ENCODE measurements at regions not wholly inside any gene's neighbourhood (a gene's known extent, or its start where the extent isn't known, plus 50 kb on each side); places are given as distances from the start of the nearest gene placed in this dataset.

DNA sequence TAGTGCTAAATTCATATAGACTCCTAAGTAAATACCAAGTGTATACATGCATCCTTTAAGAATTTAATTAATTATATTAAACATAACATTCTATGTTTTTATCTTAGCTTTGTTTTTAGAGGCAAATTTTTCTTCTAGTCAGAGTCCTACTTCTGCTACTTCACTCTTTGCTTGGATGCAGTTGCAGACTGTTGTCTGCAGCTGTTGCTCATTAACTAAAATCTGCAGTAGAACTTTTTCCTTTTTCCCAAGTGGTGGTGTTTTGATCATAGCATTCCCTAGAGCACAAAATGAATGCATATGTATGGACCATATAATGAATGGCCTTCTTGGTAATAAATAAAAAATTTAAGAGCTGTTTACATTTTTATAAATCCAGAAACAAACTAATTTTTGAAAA, 198.3 kb downstream of the CASP12 start:
- TF ChIP-seq, protein P1, sequence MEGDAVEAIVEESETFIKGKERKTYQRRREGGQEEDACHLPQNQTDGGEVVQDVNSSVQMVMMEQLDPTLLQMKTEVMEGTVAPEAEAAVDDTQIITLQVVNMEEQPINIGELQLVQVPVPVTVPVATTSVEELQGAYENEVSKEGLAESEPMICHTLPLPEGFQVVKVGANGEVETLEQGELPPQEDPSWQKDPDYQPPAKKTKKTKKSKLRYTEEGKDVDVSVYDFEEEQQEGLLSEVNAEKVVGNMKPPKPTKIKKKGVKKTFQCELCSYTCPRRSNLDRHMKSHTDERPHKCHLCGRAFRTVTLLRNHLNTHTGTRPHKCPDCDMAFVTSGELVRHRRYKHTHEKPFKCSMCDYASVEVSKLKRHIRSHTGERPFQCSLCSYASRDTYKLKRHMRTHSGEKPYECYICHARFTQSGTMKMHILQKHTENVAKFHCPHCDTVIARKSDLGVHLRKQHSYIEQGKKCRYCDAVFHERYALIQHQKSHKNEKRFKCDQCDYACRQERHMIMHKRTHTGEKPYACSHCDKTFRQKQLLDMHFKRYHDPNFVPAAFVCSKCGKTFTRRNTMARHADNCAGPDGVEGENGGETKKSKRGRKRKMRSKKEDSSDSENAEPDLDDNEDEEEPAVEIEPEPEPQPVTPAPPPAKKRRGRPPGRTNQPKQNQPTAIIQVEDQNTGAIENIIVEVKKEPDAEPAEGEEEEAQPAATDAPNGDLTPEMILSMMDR (IDR thresholded peaks at IDR 0.05), result no peak
- no peak for TF ChIP-seq EZH2phosphoT487 (IDR thresholded peaks at IDR 0.05)
